CD14-positive monocyte (primary cell): ENCODE measurements at regions not wholly inside any gene's neighbourhood (a gene's known extent, or its start where the extent isn't known, plus 50 kb on each side); places are given as distances from the start of the nearest gene placed in this dataset.

Experiments used
- DNase-seq, 3 donors: peaks; one replicate each; pipeline ENCODE4 v3.0.0-alpha.2; 2011 to 2022
- H2AFZ ChIP-seq: 2 replicates; pipeline ENCODE4 v1.6.0; 2012; ENCODE audit warnings: mild to moderate bottlenecking, low read depth, low read length, inconsistent platforms; ENCODE audit not compliant: insufficient read depth, poor library complexity, severe bottlenecking
- H3K27ac ChIP-seq, 2 donors: 1 replicate in 1 of 2; 2 replicates in 1 of 2; pipeline ENCODE4 v1.5.1; 2012 to 2013; ENCODE audit warnings: low read length in 2 of 2, control low read depth in 1 of 2, inconsistent platforms in 1 of 2, low read depth in 1 of 2, mild to moderate bottlenecking in 1 of 2
- H3K27me3 ChIP-seq, 2 donors: one replicate each; pipeline versions ENCODE4 v1.6.0 to v1.6.1; 2011 to 2013; ENCODE audit warnings: low read length in 2 of 2; ENCODE audit not compliant: control insufficient read depth in 2 of 2, insufficient read depth in 2 of 2
- H3K36me3 ChIP-seq, 2 donors: replicated peaks in 1 of 2; 1 replicate in 1 of 2; 2 replicates in 1 of 2; pipeline versions ENCODE4 v1.5.1 to v1.6.1; 2012 to 2013; ENCODE audit warnings: low read length in 2 of 2, control low read depth in 1 of 2, inconsistent platforms in 1 of 2, mild to moderate bottlenecking in 1 of 2; ENCODE audit not compliant: insufficient read depth in 2 of 2, control insufficient read depth in 1 of 2
- H3K4me1 ChIP-seq, 2 donors: 1 replicate in 1 of 2; 2 replicates in 1 of 2; pipeline versions ENCODE4 v1.5.1 to v1.6.1; 2012 to 2013; ENCODE audit warnings: low read length in 2 of 2, control low read depth in 1 of 2, inconsistent platforms in 1 of 2, mild to moderate bottlenecking in 1 of 2, moderate library complexity in 1 of 2; ENCODE audit not compliant: insufficient read depth in 2 of 2, control insufficient read depth in 1 of 2
- H3K4me2 ChIP-seq: replicated peaks from 2 replicates; pipeline ENCODE3; 2012; ENCODE audit warnings: low read length, moderate library complexity, mild to moderate bottlenecking; ENCODE audit not compliant: poor library complexity, severe bottlenecking; ENCODE audit errors: extremely low read depth
- H3K4me3 ChIP-seq, 3 experiments: fragments of 200-600 bp in 1 of 3; sonication (generic) in 1 of 3; replicated peaks in 1 of 3; 1 replicate in 2 of 3; 2 replicates in 1 of 3; pipeline ENCODE4 v1.5.1; 2011 to 2013; ENCODE audit warnings: low read length in 3 of 3, mild to moderate bottlenecking in 3 of 3, control low read depth in 2 of 3, low read depth in 2 of 3, inconsistent platforms in 1 of 3, moderate library complexity in 1 of 3
- H3K79me2 ChIP-seq: 2 replicates; pipeline ENCODE4 v1.6.0; 2012; ENCODE audit warnings: mild to moderate bottlenecking, control low read depth, inconsistent platforms, low read length, moderate library complexity; ENCODE audit not compliant: insufficient read depth
- H3K9ac ChIP-seq: 2 replicates; pipeline ENCODE4 v1.6.0; 2017; ENCODE audit warnings: low read length, mild to moderate bottlenecking; ENCODE audit not compliant: insufficient read depth, poor library complexity, severe bottlenecking
- H3K9me3 ChIP-seq, 2 donors: replicated peaks in 1 of 2; 1 replicate in 1 of 2; 2 replicates in 1 of 2; pipeline versions ENCODE4 v1.5.1 to v1.6.1; 2012 to 2013; ENCODE audit warnings: low read length in 2 of 2, control low read depth in 1 of 2; ENCODE audit not compliant: control insufficient read depth in 1 of 2, insufficient read depth in 1 of 2
- H4K20me1 ChIP-seq: 2 replicates; pipeline ENCODE4 v1.6.0; 2012; ENCODE audit warnings: mild to moderate bottlenecking, low read length, control low read depth, moderate library complexity; ENCODE audit not compliant: insufficient read depth
- H3K27ac Mint-ChIP-seq, 7 donors: one replicate each; pipeline ENCODE4 v1.8.0; 2020; ENCODE audit warnings: mild to moderate bottlenecking in 7 of 7, mixed read lengths in 7 of 7, moderate library complexity in 6 of 7, inconsistent platforms in 2 of 7
- H3K27me3 Mint-ChIP-seq, 3 donors: one replicate each; pipeline ENCODE4 v1.8.0; 2021 to 2022; ENCODE audit warnings: low read depth in 3 of 3, mild to moderate bottlenecking in 3 of 3, mixed read lengths in 3 of 3, moderate library complexity in 3 of 3, inconsistent platforms in 1 of 3
- H3K36me3 Mint-ChIP-seq, 2 donors: one replicate each; pipeline ENCODE4 v1.8.0; 2020; ENCODE audit warnings: mixed read lengths in 2 of 2, inconsistent platforms in 1 of 2, mild to moderate bottlenecking in 1 of 2
- H3K4me1 Mint-ChIP-seq: one replicate; pipeline ENCODE4 v1.8.0; 2020; ENCODE audit warnings: mild to moderate bottlenecking, mixed read lengths
- H3K4me3 Mint-ChIP-seq, 2 donors: one replicate each; pipeline ENCODE4 v1.8.0; 2020; ENCODE audit warnings: mild to moderate bottlenecking in 2 of 2, mixed read lengths in 2 of 2, moderate library complexity in 1 of 2
- H3K9me3 Mint-ChIP-seq, 7 donors: one replicate each; pipeline ENCODE4 v1.8.0; 2020 to 2022; ENCODE audit warnings: mixed read lengths in 7 of 7, mild to moderate bottlenecking in 6 of 7, moderate library complexity in 6 of 7, inconsistent platforms in 2 of 7
- CTCF ChIP-seq: fragments of 200-600 bp; IDR thresholded peaks from one replicate; pipeline ENCODE4 v1.8.0; 2022; ENCODE audit warnings: antibody characterized with exemption, mild to moderate bottlenecking
- WGBS: methylation state at CpG from one replicate; pipeline ENCODE4 v1.1.5; 2013; ENCODE audit warnings: missing lambda C conversion rate; ENCODE audit not compliant: insufficient coverage; 5-methylcytosine and 5-hydroxymethylcytosine counted together
- intact Hi-C, 2 donors: fragments of 100-400 bp; cut with micrococcal nuclease; formaldehyde crosslinking; loops; one replicate each; pipeline versions ENCODE4 v1.15.0 to v1.15.1; 2023

GRCh38 chr20:55704458-55704857 is 300.9 kb downstream of the CBLN4 start:
- Histone ChIP-seq H3K9me3 (peaks cover 8 to 13% of the 10 kb centered on the region in 2 donors), H3K4me1 (no peaks in the 10 kb centered on the region), H3K36me3 (no peaks in the 10 kb centered on the region), H3K79me2 (no peaks in the 10 kb centered on the region), H3K27me3 (no peaks in the 10 kb centered on the region), H3K9ac (no peak overlapping the region), H3K4me3 (no peak overlapping the region), H4K20me1 (no peaks in the 10 kb centered on the region), H2AFZ (no peak overlapping the region), H3K27ac (no peak overlapping the region), H3K4me2 (no peak overlapping the region)
- no peaks in the 10 kb centered on the region for H3K4me1 Mint-ChIP-seq
- no peaks in the 10 kb centered on the region for H3K27me3 Mint-ChIP-seq
- DNase-seq = no peak
- TF ChIP-seq CTCF = no peak
- WGBS = no CpG with 5 or more reads among the region's 3 CpGs
- H3K9me3 Mint-ChIP-seq = peaks cover 3 to 13% (median 7%) of the 10 kb centered on the region in 7 donors
- no peak overlapping the region for H3K4me3 Mint-ChIP-seq
- intact Hi-C loops = no loop called here
- no peaks in the 10 kb centered on the region for H3K36me3 Mint-ChIP-seq
- H3K27ac Mint-ChIP-seq = no peak overlapping the region

- Histone ChIP-seq H3K27ac (no peak overlapping the region), H3K9me3 (peaks cover 8% of the 10 kb centered on the region in 2 donors), H4K20me1 (no peaks in the 10 kb centered on the region), H3K79me2 (no peaks in the 10 kb centered on the region), H3K4me2 (no peak overlapping the region), H3K36me3 (no peaks in the 10 kb centered on the region), H3K4me1 (no peaks in the 10 kb centered on the region), H3K9ac (no peak overlapping the region), H3K27me3 (no peaks in the 10 kb centered on the region), H2AFZ (no peak overlapping the region), H3K4me3 (no peak overlapping the region)
- DNase-seq = no peak
- no peaks in the 10 kb centered on the region for H3K36me3 Mint-ChIP-seq
- no peaks in the 10 kb centered on the region for H3K27me3 Mint-ChIP-seq
- no peak overlapping the region for H3K4me3 Mint-ChIP-seq
- no CpG with 5 or more reads among the region's 3 CpGs for WGBS
- H3K9me3 Mint-ChIP-seq = peaks cover 2 to 10% (median 5%) of the 10 kb centered on the region in 7 donors
- H3K27ac Mint-ChIP-seq = no peak overlapping the region
- TF ChIP-seq CTCF = no peak
- no peaks in the 10 kb centered on the region for H3K4me1 Mint-ChIP-seq
- intact Hi-C loops = no loop called here
These were observed 303.9 kb downstream of the CBLN4 start for GRCh38 chr20:55701467-55701866.
